ENCODE measurements at regions not wholly inside any gene's neighbourhood (a gene's known extent, or its start where the extent isn't known, plus 50 kb on each side); places are given as distances from the start of the nearest gene placed in this dataset.

DNA sequence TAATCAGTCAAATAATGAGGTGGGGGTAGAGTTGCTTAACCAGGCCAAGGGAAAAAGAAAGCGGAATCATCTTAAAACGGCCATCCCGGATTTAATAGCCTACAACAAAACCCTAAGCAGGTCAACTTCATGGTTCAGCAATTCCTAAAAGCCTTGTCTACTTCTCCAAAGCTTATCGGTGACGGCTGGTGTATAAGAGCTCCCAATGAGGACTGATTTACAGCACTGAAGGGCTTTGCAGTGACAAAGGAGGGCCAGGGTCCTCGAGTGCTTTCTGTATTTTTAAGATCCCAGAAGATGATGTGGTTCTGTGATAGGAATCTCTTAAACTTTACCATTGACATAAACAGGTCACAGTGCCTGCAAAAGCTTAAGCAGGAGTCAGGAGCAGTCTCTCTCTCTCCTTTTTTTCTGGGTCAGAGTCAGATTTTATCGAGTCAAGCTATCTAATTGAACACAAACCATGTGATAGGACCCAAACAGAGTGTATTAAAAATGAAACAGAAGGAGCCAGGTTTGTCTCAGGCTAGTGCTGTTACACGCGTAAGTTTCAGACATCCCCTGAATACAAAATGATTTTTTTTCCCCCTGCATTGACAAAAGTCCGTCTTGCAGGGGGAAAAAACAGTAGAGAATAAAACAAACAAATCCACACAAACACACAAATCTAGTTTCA is 663.6 kb upstream of the ZNF608 start:
- intact Hi-C loops (cut with DNase I; ENCODE audit: low total_unique reads): no loop called here

GRCh38 chr5:125410537-125411070 is 664.2 kb upstream of the ZNF608 start:
- intact Hi-C loops (cut with DNase I; ENCODE audit: low total_unique reads): no loop called here
- DNase-seq (ENCODE audit: low spot score in 2 of 2): no peak

More for the DNA sequence above, 663.6 kb upstream of the ZNF608 start:
- no peak for DNase-seq (ENCODE audit: low spot score in 2 of 2)
- H3K4me3 ChIP-seq (ENCODE audit: low read depth, poor library complexity, severe bottlenecking): no peak overlapping the region
- WGBS, 2 donors: 65 to 69% methylated on average over 10 of the region's 10 CpGs
- TF ChIP-seq POLR2A (IDR thresholded peaks at IDR 0.05): no peak
- no peak for TF ChIP-seq CTCF (IDR thresholded peaks at IDR 0.05)

GRCh38 chr5:125411071-125411743 is 664.8 kb upstream of the ZNF608 start:
- no peak for TF ChIP-seq POLR2A (IDR thresholded peaks at IDR 0.05)
- no peak for TF ChIP-seq CTCF (IDR thresholded peaks at IDR 0.05)
- intact Hi-C loops (cut with DNase I; ENCODE audit: low total_unique reads): no loop called here
- WGBS, 2 donors: 4 to 15% methylated on average over 4 of the region's 4 CpGs
- no peak overlapping the region for H3K4me3 ChIP-seq (ENCODE audit: low read depth, poor library complexity, severe bottlenecking)
- DNase-seq (ENCODE audit: low spot score in 2 of 2): no peak

More at GRCh38 chr5:125410537-125411070, 664.2 kb upstream of the ZNF608 start:
- no peak for TF ChIP-seq POLR2A (IDR thresholded peaks at IDR 0.05)
- TF ChIP-seq CTCF (IDR thresholded peaks at IDR 0.05): no peak
- H3K4me3 ChIP-seq (ENCODE audit: low read depth, poor library complexity, severe bottlenecking): no peak overlapping the region
- 15 to 24% methylated on average over 2 of the region's 2 CpGs for WGBS, 2 donors

- DNase-seq (ENCODE audit: low spot score in 2 of 2): no peak
- TF ChIP-seq POLR2A (IDR thresholded peaks at IDR 0.05) (no peak), CTCF (IDR thresholded peaks at IDR 0.05) (no peak)
- 20 to 21% methylated on average over 16 of the region's 16 CpGs for WGBS, 2 donors
- H3K4me3 ChIP-seq (ENCODE audit: low read depth, poor library complexity, severe bottlenecking): no peak overlapping the region
- intact Hi-C loops (cut with DNase I; ENCODE audit: low total_unique reads): no loop called here
These were observed 665.5 kb upstream of the ZNF608 start for GRCh38 chr5:125411744-125412560.

DNA sequence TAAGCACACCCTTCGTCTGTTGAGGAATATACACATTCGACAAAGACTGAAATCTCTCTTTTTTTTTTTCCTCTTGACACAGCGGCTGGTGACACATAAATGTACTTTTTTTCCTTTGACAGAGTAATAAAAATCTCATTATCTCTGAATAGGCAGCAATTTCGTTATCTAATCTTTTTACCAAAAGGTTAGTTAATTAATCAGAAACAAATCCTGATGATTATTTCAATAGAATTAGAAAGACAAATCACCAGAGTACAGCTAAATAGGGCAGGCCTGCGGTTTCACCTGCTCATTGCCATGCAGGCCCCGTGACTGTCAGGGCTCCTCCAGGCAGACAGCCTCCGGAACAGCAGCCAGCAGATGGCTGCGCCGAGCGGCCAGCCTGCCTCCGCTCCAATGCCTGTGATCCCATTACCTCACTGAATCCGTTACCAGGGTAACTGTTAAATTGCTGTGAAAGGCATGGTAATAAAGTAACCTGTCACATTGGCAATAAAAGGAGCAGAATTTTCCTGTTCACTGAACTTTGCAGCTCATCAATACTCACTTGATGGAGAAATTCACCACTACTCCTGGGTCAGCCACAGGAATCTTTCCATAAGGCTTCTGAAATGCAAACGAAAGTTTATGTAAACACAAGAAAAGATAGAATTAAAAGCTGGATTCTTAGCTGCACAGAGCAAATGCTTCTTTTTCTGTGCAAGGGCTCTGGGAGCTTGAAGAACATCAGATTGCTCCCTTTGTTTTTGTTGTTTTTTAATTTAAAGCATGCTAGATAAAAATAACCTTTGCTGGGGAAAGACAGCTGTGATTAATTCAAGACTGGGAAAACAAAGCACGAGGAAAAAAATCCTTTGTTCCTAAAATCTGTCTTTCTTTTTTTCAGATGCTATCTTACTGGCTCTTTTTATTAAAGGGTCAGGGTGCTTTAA is 666.4 kb upstream of the ZNF608 start:
- TF ChIP-seq POLR2A (IDR thresholded peaks at IDR 0.05): no peak
- DNase-seq (ENCODE audit: low spot score in 2 of 2): peak; percentile 30 to 91
- 40 to 46% methylated on average over 14 of the region's 14 CpGs for WGBS, 2 donors
- intact Hi-C loops (cut with DNase I; ENCODE audit: low total_unique reads): no loop called here
- H3K4me3 ChIP-seq (ENCODE audit: low read depth, poor library complexity, severe bottlenecking): no peak overlapping the region

Measured in lower leg skin (tissue), 4 donors.